Heart right ventricle (tissue), 16 donors: ENCODE measurements at regions not wholly inside any gene's neighbourhood (a gene's known extent, or its start where the extent isn't known, plus 50 kb on each side); places are given as distances from the start of the nearest gene placed in this dataset.
A peak's percentile ranks its signal among the peaks of the same experiment; 100 is the strongest.

Experiments used
- ATAC-seq, 8 donors: fragments of 200-7000 bp; cut with Tn5 transposase; one replicate each; pipeline ENCODE4 v1.9.1; 2020; ENCODE audit warnings: mild to moderate bottlenecking in 8 of 8, moderate library complexity in 8 of 8, moderate number of reproducible peaks in 1 of 8
- DNase-seq, 2 donors: peaks; one replicate each; pipeline ENCODE4 v3.0.0-alpha.2; 2020
- H3K27ac ChIP-seq, 10 donors: fragments of 200-600 bp; sonication (generic) in 2 of 10; one replicate each; pipeline versions ENCODE4 v1.5.0 to v1.8.0; 2020 to 2022; ENCODE audit warnings: mild to moderate bottlenecking in 3 of 10
- H3K27me3 ChIP-seq, 7 donors: fragments of 200-600 bp; one replicate each; pipeline ENCODE4 v1.8.0; 2021 to 2022; ENCODE audit warnings: mild to moderate bottlenecking in 2 of 7
- H3K36me3 ChIP-seq, 9 donors: fragments of 200-600 bp; sonication (generic) in 1 of 9; one replicate each; pipeline versions ENCODE4 v1.5.0 to v1.8.0; 2020 to 2022; ENCODE audit warnings: mild to moderate bottlenecking in 2 of 9
- H3K4me1 ChIP-seq, 9 donors: fragments of 200-600 bp; sonication (generic) in 1 of 9; one replicate each; pipeline versions ENCODE4 v1.5.0 to v1.8.0; 2020 to 2022; ENCODE audit warnings: mild to moderate bottlenecking in 4 of 9
- H3K4me3 ChIP-seq, 10 donors: fragments of 200-600 bp; sonication (generic) in 2 of 10; one replicate each; pipeline versions ENCODE4 v1.5.0 to v1.8.0; 2020 to 2022; ENCODE audit warnings: mild to moderate bottlenecking in 7 of 10, moderate library complexity in 2 of 10
- H3K9me3 ChIP-seq, 11 donors: fragments of 200-600 bp in 10 of 11; sonication (generic) in 2 of 11; one replicate each; pipeline versions ENCODE4 v1.5.0 to v1.8.0; 2013 to 2022; ENCODE audit warnings: mild to moderate bottlenecking in 2 of 11, control low read depth in 1 of 11, moderate library complexity in 1 of 11
- CTCF ChIP-seq, 9 donors: fragments of 200-600 bp; sonication (generic) in 2 of 9; IDR thresholded peaks; one replicate each; pipeline versions ENCODE4 v1.5.0 to v1.8.0; 2021 to 2022; ENCODE audit warnings: antibody characterized with exemption in 9 of 9, mild to moderate bottlenecking in 5 of 9, moderate library complexity in 1 of 9
- WGBS, 2 donors: extraction: QIAGEN DNeasy Blood & Tissue Kit; methylation state at CpG; one replicate each; pipeline ENCODE4 v1.1.7; 2013; ENCODE audit warnings: inconsistent platforms in 1 of 2; 5-methylcytosine and 5-hydroxymethylcytosine counted together
- intact Hi-C, 10 donors: fragments of 100-400 bp; cut with DNase I; formaldehyde crosslinking; loops; one replicate each; pipeline versions ENCODE4 v1.11.1 to v1.14.2; 2022
- donor health status: Arrhythmogenic right ventricular cardiomyopathy.
- donor health status: ischemic (EF 13 %, LVEDD 7.1; RV severe dilation, severe dysfunction).
- donor health status: healthy with polysubstance abuse.
- donor health status: DM: no; HTN: yes; CAD: no.
- donor health status: DM: no; HTN: no; CAD: no.
- donor health status: ischemic (EF 25% LVEDD 6.9; RV normal size, moderate dysfunction).
- donor health status: ischemic (EF 25% LVEDD 5.7; RV mildly dilated, moderate dysfunction).
- donor health status: healthy.
- donor health status: DM: yes; HTN: yes; CAD: no.
- donor health status: Ischemic cardiomyopathy.
- donor health status: ischemic (EF 35%, LVEDD 5.7; RV mildly dilated, moderate dysfunction).
- donor health status: nonischemic (EF 11% LVEDD 7.7; RV severe dilation, severe dysfunction).
- donor health status: DM: yes; HTN: yes; CAD: no.
- donor health status: PGD.
- donor health status: ischemic (EF 29% LVEDD 5.4; RV normal size, mild dysfunction).
- donor health status: nonischemic (EF 23%, LVEDD 6.1; RV moderate dilation, normal function).

- Histone ChIP-seq H3K4me3 (peak overlapping the region in 6 of 10 donors; percentile 26 to 40 (median 36)), H3K27me3 (peaks cover 0 to 14% (median 5%) of the 10 kb centered on the region in 7 donors), H3K36me3 (no peaks in the 10 kb centered on the region), H3K27ac (no peak overlapping the region), H3K4me1 (peaks cover 0 to 11% (median 8%) of the 10 kb centered on the region in 9 donors), H3K9me3 (no peaks in the 10 kb centered on the region)
- DNase-seq (peak; percentile 65 to 73), ATAC-seq (peak in 7 of 8 donors; percentile 42 to 80 (median 61))
- intact Hi-C loops, result no loop called here
- WGBS, 2 donors, result 22 to 26% methylated on average over 18 of the region's 18 CpGs
- TF ChIP-seq CTCF (IDR thresholded peaks at IDR 0.05), result peak in 6 of 9 donors; percentile 28 to 59 (median 42)
Observed at GRCh38 chr18:70464343-70465114, 175.7 kb downstream of the SOCS6 start.

DNA sequence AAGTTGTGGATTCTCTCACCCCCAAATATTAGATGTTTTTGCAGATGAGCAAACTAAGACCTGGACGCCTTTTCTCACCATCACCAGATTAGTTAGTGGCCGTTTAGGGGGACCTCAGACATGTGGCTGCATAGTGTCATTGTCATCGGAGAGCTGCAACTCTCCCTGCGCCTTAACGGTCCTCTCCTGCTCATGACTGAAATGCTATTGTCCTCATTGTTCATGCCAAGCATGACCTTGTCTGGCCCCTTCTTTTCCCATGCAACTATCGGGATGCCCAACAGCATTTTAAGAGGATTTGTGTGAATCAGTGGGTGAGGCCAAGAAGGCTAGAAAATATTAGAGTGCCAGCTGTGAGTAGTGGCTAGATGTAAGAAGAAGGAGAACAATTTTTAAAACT, 174.2 kb downstream of the SOCS6 start:
- Histone ChIP-seq H3K9me3 (no peaks in the 10 kb centered on the region), H3K27me3 (peaks cover 0 to 26% (median 7%) of the 10 kb centered on the region in 7 donors), H3K4me1 (peaks cover 0 to 11% (median 8%) of the 10 kb centered on the region in 9 donors), H3K4me3 (no peak overlapping the region), H3K27ac (no peak overlapping the region), H3K36me3 (no peaks in the 10 kb centered on the region)
- no peak for DNase-seq
- intact Hi-C loops, result no loop called here
- ATAC-seq, result no peak
- no peak for TF ChIP-seq CTCF (IDR thresholded peaks at IDR 0.05)
- WGBS, 2 donors, result 78 to 82% methylated on average over 6 of the region's 6 CpGs

DNA sequence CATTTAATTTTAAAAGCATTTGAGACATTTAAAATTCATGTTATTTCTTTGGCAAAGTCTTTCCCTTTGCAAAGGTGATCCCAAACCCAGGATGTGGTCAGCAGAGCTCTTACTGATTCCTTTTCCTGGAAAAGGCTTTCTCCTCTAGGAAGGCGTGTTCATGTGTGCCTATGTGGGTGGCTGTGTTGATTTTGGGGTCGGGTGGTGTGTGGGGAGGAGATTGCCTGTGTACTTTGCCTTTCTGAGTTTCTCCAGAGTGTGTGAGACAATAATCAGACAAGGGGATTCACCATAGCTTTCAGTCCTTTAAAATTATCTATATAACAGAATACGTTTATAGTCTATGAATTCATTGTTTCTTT, 173.2 kb downstream of the SOCS6 start:
- Histone ChIP-seq H3K27me3 (peaks cover 0 to 35% (median 12%) of the 10 kb centered on the region in 7 donors), H3K27ac (no peak overlapping the region), H3K36me3 (no peaks in the 10 kb centered on the region), H3K4me1 (peaks cover 0 to 11% (median 8%) of the 10 kb centered on the region in 9 donors), H3K9me3 (no peaks in the 10 kb centered on the region), H3K4me3 (no peak overlapping the region)
- ATAC-seq (no peak), DNase-seq (no peak)
- intact Hi-C loops, result no loop called here
- no peak for TF ChIP-seq CTCF (IDR thresholded peaks at IDR 0.05)
- WGBS, 2 donors, result 61 to 64% methylated on average over 3 of the region's 3 CpGs

GRCh38 chr18:70461323-70462077, 172.7 kb downstream of the SOCS6 start:
- H3K27ac ChIP-seq, result no peak overlapping the region
- intact Hi-C loops, result no loop called here
- ATAC-seq (no peak), DNase-seq (no peak)
- H3K4me1 ChIP-seq, result peaks cover 0 to 11% (median 8%) of the 10 kb centered on the region in 9 donors
- H3K36me3 ChIP-seq, result no peaks in the 10 kb centered on the region
- 72 to 82% methylated on average over 11 of the region's 11 CpGs for WGBS, 2 donors
- no peak overlapping the region for H3K4me3 ChIP-seq
- no peaks in the 10 kb centered on the region for H3K9me3 ChIP-seq
- TF ChIP-seq CTCF (IDR thresholded peaks at IDR 0.05), result no peak
- H3K27me3 ChIP-seq, result peaks cover 0 to 36% (median 12%) of the 10 kb centered on the region in 7 donors
